Lower lobe of right lung (tissue), 2 donors: ENCODE measurements at regions not wholly inside any gene's neighbourhood (a gene's known extent, or its start where the extent isn't known, plus 50 kb on each side); places are given as distances from the start of the nearest gene placed in this dataset.

Experiments used
- ATAC-seq, 2 donors: fragments of 200-7000 bp; cut with Tn5 transposase; one replicate each; pipeline ENCODE4 v1.9.1; 2020 to 2022; ENCODE audit warnings: mild to moderate bottlenecking in 2 of 2, moderate library complexity in 2 of 2
- DNase-seq: peaks from one replicate; pipeline ENCODE4 v3.0.0-alpha.2; 2020
- H3K27ac ChIP-seq: fragments of 200-600 bp; one replicate; pipeline ENCODE4 v1.8.0; 2022
- H3K27me3 ChIP-seq: fragments of 200-600 bp; one replicate; pipeline ENCODE4 v1.8.0; 2022; ENCODE audit warnings: low read depth
- H3K36me3 ChIP-seq: fragments of 200-600 bp; one replicate; pipeline ENCODE4 v1.8.0; 2022; ENCODE audit warnings: mild to moderate bottlenecking
- H3K4me1 ChIP-seq: fragments of 200-600 bp; one replicate; pipeline ENCODE4 v1.8.0; 2022
- H3K4me3 ChIP-seq: fragments of 200-600 bp; one replicate; pipeline ENCODE4 v1.8.0; 2022; ENCODE audit warnings: mild to moderate bottlenecking
- H3K9me3 ChIP-seq: fragments of 200-600 bp; one replicate; pipeline ENCODE4 v1.8.0; 2022
- intact Hi-C: fragments of 100-400 bp; cut with DNase I; formaldehyde crosslinking; loops from one replicate; pipeline ENCODE4 v1.11.0; 2022
- TF ChIP-seq, protein P1 (sequence below): fragments of 200-600 bp; IDR thresholded peaks from one replicate; pipeline ENCODE4 v1.8.0; 2022; ENCODE audit warnings: antibody characterized with exemption, mild to moderate bottlenecking
- donor health status: DM: no; HTN: yes; CAD: no; lungs with severe emphysema.

GRCh38 chr11:134864968-134865305, 452.9 kb upstream of the B3GAT1 start:
- H3K4me1 ChIP-seq = no peaks in the 10 kb centered on the region
- no peak overlapping the region for H3K27ac ChIP-seq
- intact Hi-C loops = no loop called here
- H3K27me3 ChIP-seq = no peaks in the 10 kb centered on the region
- H3K9me3 ChIP-seq = no peaks in the 10 kb centered on the region
- no peaks in the 10 kb centered on the region for H3K36me3 ChIP-seq
- DNase-seq = no peak
- no peak overlapping the region for H3K4me3 ChIP-seq
- TF ChIP-seq, protein P1, sequence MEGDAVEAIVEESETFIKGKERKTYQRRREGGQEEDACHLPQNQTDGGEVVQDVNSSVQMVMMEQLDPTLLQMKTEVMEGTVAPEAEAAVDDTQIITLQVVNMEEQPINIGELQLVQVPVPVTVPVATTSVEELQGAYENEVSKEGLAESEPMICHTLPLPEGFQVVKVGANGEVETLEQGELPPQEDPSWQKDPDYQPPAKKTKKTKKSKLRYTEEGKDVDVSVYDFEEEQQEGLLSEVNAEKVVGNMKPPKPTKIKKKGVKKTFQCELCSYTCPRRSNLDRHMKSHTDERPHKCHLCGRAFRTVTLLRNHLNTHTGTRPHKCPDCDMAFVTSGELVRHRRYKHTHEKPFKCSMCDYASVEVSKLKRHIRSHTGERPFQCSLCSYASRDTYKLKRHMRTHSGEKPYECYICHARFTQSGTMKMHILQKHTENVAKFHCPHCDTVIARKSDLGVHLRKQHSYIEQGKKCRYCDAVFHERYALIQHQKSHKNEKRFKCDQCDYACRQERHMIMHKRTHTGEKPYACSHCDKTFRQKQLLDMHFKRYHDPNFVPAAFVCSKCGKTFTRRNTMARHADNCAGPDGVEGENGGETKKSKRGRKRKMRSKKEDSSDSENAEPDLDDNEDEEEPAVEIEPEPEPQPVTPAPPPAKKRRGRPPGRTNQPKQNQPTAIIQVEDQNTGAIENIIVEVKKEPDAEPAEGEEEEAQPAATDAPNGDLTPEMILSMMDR = no peak
- ATAC-seq = peak in 1 of 2 donors; percentile 16

- no peak for DNase-seq
- intact Hi-C loops = no loop called here
- peak in 1 of 2 donors; percentile 11 for ATAC-seq
- Histone ChIP-seq H3K4me1 (no peaks in the 10 kb centered on the region), H3K27ac (no peak overlapping the region), H3K4me3 (no peak overlapping the region), H3K27me3 (no peaks in the 10 kb centered on the region), H3K9me3 (no peaks in the 10 kb centered on the region), H3K36me3 (no peaks in the 10 kb centered on the region)
- TF ChIP-seq, protein P1 = no peak
Observed at GRCh38 chr11:134864233-134864967, 452.4 kb upstream of the B3GAT1 start.

DNA sequence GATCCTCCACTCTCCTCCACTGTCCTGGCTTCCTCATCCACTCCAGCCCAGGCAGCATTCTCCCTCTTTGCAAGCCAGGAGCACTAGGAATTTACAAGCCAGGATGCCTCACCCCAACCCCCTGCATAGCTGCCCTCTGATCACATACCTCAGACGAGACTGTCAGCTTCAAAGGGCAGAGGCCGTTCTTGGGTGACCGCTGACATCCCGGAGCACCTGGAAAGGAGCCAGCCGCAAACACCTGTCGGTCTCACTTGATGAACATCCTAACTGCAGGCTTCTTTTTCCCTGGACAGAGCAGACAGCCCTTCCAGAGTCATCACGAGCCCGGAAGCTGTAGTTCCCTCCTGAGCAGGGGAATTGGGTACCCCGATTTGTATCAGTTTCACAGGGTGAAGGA, 451.3 kb upstream of the B3GAT1 start:
- no peaks in the 10 kb centered on the region for H3K27me3 ChIP-seq
- no peak for DNase-seq
- no peak overlapping the region for H3K4me3 ChIP-seq
- no peaks in the 10 kb centered on the region for H3K9me3 ChIP-seq
- H3K36me3 ChIP-seq = no peaks in the 10 kb centered on the region
- TF ChIP-seq, protein P1 = no peak
- intact Hi-C loops = no loop called here
- no peak overlapping the region for H3K27ac ChIP-seq
- no peaks in the 10 kb centered on the region for H3K4me1 ChIP-seq
- no peak for ATAC-seq

GRCh38 chr11:134862587-134863195, 450.6 kb upstream of the B3GAT1 start:
- intact Hi-C loops = no loop called here

GRCh38 chr11:134862105-134862502, 450.1 kb upstream of the B3GAT1 start:
- no peak overlapping the region for H3K27ac ChIP-seq
- ATAC-seq = no peak
- no peaks in the 10 kb centered on the region for H3K4me1 ChIP-seq
- no peaks in the 10 kb centered on the region for H3K36me3 ChIP-seq
- DNase-seq = no peak
- TF ChIP-seq, protein P1 = no peak
- no peaks in the 10 kb centered on the region for H3K27me3 ChIP-seq
- no peaks in the 10 kb centered on the region for H3K9me3 ChIP-seq
- H3K4me3 ChIP-seq = no peak overlapping the region
- intact Hi-C loops = no loop called here

More at GRCh38 chr11:134862587-134863195, 450.6 kb upstream of the B3GAT1 start:
- Histone ChIP-seq H3K4me1 (no peaks in the 10 kb centered on the region), H3K9me3 (no peaks in the 10 kb centered on the region), H3K4me3 (no peak overlapping the region), H3K27me3 (no peaks in the 10 kb centered on the region), H3K27ac (no peak overlapping the region), H3K36me3 (no peaks in the 10 kb centered on the region)
- no peak for ATAC-seq
- TF ChIP-seq, protein P1 = no peak
- DNase-seq = no peak
